IMR-90 (cell line): ENCODE measurements at regions not wholly inside any gene's neighbourhood (a gene's known extent, or its start where the extent isn't known, plus 50 kb on each side); places are given as distances from the start of the nearest gene placed in this dataset.

ENCODE experiments used
- ATAC-seq: fragments of 200-7000 bp; cut with Tn5 transposase; 2 replicates; pipeline ENCODE4 v1.9.1; 2020; ENCODE audit warnings: low read depth, mild to moderate bottlenecking, moderate library complexity
- BruUV-seq: library from RNA; stranded (reverse); fragments of 400-500 nt; replicated peaks from 2 replicates; lab custom pipeline; 2021; lab: Mats Ljungman, UMichigan
- CTCF ChIA-PET: fragments of 300-600 bp; formaldehyde crosslinking; extraction: SDS; loops from one replicate; lab custom pipeline; 2021; ENCODE audit warnings: antibody characterized with exemption; lab: Yijun Ruan, JAX
- POLR2A ChIA-PET: fragments of 300-600 bp; sonication (Branson Sonifier 250); formaldehyde crosslinking; loops from one replicate; lab custom pipeline; 2022; ENCODE audit warnings: antibody characterized with exemption; ENCODE audit not compliant: unreplicated experiment; lab: Charles Lee
- DNase-seq: peaks from one replicate; pipeline ENCODE4 v3.0.0; 2013
- H2AFZ ChIP-seq: replicated peaks from 2 replicates; pipeline ENCODE3; 2013; ENCODE audit warnings: low read length, mild to moderate bottlenecking; ENCODE audit not compliant: poor library complexity
- H2AK5ac ChIP-seq: 2 replicates; pipeline ENCODE4 v1.6.1; 2013; ENCODE audit warnings: low read depth, low read length, inconsistent platforms
- H2AK9ac ChIP-seq: replicated peaks from 2 replicates; pipeline ENCODE3; 2013; ENCODE audit warnings: mild to moderate bottlenecking, low read depth, low read length, moderate library complexity; ENCODE audit not compliant: poor library complexity
- H2BK120ac ChIP-seq: 2 replicates; pipeline ENCODE4 v1.6.1; 2013; ENCODE audit warnings: low read depth, low read length, inconsistent platforms
- H2BK15ac ChIP-seq: 3 replicates; pipeline ENCODE4 v1.6.1; 2013; ENCODE audit warnings: low read depth, low read length, inconsistent platforms
- H2BK20ac ChIP-seq: 2 replicates; pipeline ENCODE4 v1.6.1; 2013; ENCODE audit warnings: low read depth, mild to moderate bottlenecking, inconsistent platforms, low read length, moderate library complexity
- H2BK5ac ChIP-seq: 2 replicates; pipeline ENCODE4 v1.6.1; 2013; ENCODE audit warnings: mild to moderate bottlenecking, low read depth, low read length, inconsistent platforms; ENCODE audit not compliant: poor library complexity, severe bottlenecking
- H3K14ac ChIP-seq: replicated peaks from 2 replicates; pipeline ENCODE4 v1.6.1; 2013; ENCODE audit warnings: low read depth, low read length, inconsistent platforms
- H3K18ac ChIP-seq: 2 replicates; pipeline ENCODE4 v1.6.1; 2013; ENCODE audit warnings: low read depth, low read length, control low read depth
- H3K23ac ChIP-seq: 2 replicates; pipeline ENCODE4 v1.6.1; 2013; ENCODE audit warnings: low read depth, low read length, inconsistent platforms
- H3K27ac ChIP-seq: 2 replicates; pipeline ENCODE4 v1.5.1; 2013; ENCODE audit warnings: mild to moderate bottlenecking, control low read depth, low read length; ENCODE audit not compliant: insufficient read depth
- H3K27me3 ChIP-seq: 2 replicates; pipeline ENCODE4 v1.6.1; 2013; ENCODE audit warnings: low read length; ENCODE audit not compliant: control insufficient read depth, insufficient read depth
- H3K36me3 ChIP-seq: 2 replicates; pipeline ENCODE4 v1.6.1; 2013; ENCODE audit warnings: low read length, mixed read lengths; ENCODE audit not compliant: control insufficient read depth, insufficient read depth
- H3K4ac ChIP-seq: 2 replicates; pipeline ENCODE4 v1.6.1; 2013; ENCODE audit warnings: low read depth, low read length, inconsistent platforms
- H3K4me1 ChIP-seq: 2 replicates; pipeline ENCODE4 v1.6.1; 2013; ENCODE audit warnings: low read length, mixed read lengths; ENCODE audit not compliant: control insufficient read depth, insufficient read depth
- H3K4me2 ChIP-seq: 2 replicates; pipeline ENCODE4 v1.6.1; 2013; ENCODE audit warnings: low read depth, mild to moderate bottlenecking, control low read depth, low read length, moderate library complexity
- H3K4me3 ChIP-seq: 2 replicates; pipeline ENCODE4 v1.5.1; 2013; ENCODE audit warnings: low read depth, mild to moderate bottlenecking, control low read depth, low read length, moderate library complexity; ENCODE audit not compliant: insufficient read depth
- H3K56ac ChIP-seq: 2 replicates; pipeline ENCODE4 v1.6.1; 2013; ENCODE audit warnings: low read length, inconsistent platforms; ENCODE audit not compliant: insufficient read depth; ENCODE audit errors: extremely low read depth
- H3K79me1 ChIP-seq, 2 experiments: 2 replicates each; pipeline ENCODE4 v1.6.1; 2013; ENCODE audit warnings: low read length in 2 of 2, inconsistent platforms in 1 of 2, low read depth in 1 of 2
- H3K9ac ChIP-seq: 2 replicates; pipeline ENCODE4 v1.6.1; 2013; ENCODE audit warnings: low read depth, low read length, control low read depth
- H3K9me1 ChIP-seq: 2 replicates; pipeline ENCODE4 v1.6.1; 2013; ENCODE audit warnings: low read length, inconsistent platforms; ENCODE audit not compliant: insufficient read depth
- H3K9me3 ChIP-seq: 2 replicates; pipeline ENCODE4 v1.6.1; 2013; ENCODE audit warnings: low read length; ENCODE audit not compliant: control insufficient read depth, insufficient read depth
- H4K20me1 ChIP-seq: 2 replicates; pipeline ENCODE4 v1.6.1; 2013; ENCODE audit warnings: low read length, inconsistent platforms; ENCODE audit not compliant: insufficient read depth
- H4K5ac ChIP-seq: 2 replicates; pipeline ENCODE4 v1.6.1; 2013; ENCODE audit warnings: mild to moderate bottlenecking, low read depth, low read length, control low read depth
- H4K8ac ChIP-seq, 2 experiments: 2 replicates each; pipeline ENCODE4 v1.6.1; 2013; ENCODE audit warnings: low read depth in 2 of 2, low read length in 2 of 2, control low read depth in 1 of 2, inconsistent platforms in 1 of 2
- H4K91ac ChIP-seq: 2 replicates; pipeline ENCODE4 v1.6.1; 2013; ENCODE audit warnings: low read depth, low read length, inconsistent platforms; ENCODE audit not compliant: insufficient read depth
- BHLHE40 ChIP-seq: fragments of 150-350 bp; IDR thresholded peaks from 2 replicates; pipeline ENCODE4 v1.6.1; 2016; ENCODE audit warnings: mild to moderate bottlenecking, low read depth, low read length
- CEBPB ChIP-seq: IDR thresholded peaks from 2 replicates; pipeline ENCODE4 v1.6.1; 2012; ENCODE audit warnings: low read depth, low read length, improper control_type of control experiment
- CHD1 ChIP-seq: IDR thresholded peaks from 2 replicates; pipeline ENCODE4 v1.6.1; 2012; ENCODE audit warnings: low read depth, low read length, improper control_type of control experiment
- CTCF ChIP-seq: conservative IDR thresholded peaks from 2 replicates; pipeline ENCODE4 v1.5.1; 2012; ENCODE audit warnings: mild to moderate bottlenecking, low read depth, low read length, improper control_type of control experiment
- ELK1 ChIP-seq: fragments of 150-350 bp; IDR thresholded peaks from 2 replicates; pipeline ENCODE4 v1.6.1; 2016; ENCODE audit warnings: low read depth, mild to moderate bottlenecking, low read length, moderate library complexity, borderline replicate concordance
- FOS ChIP-seq: fragments of 150-350 bp; IDR thresholded peaks from 2 replicates; pipeline ENCODE4 v1.6.1; 2016; ENCODE audit warnings: low read depth, low read length
- MAFK ChIP-seq: IDR thresholded peaks from 2 replicates; pipeline ENCODE4 v1.6.1; 2012; ENCODE audit warnings: low read depth, low read length, improper control_type of control experiment
- MAZ ChIP-seq: IDR thresholded peaks from 2 replicates; pipeline ENCODE4 v1.6.1; 2012; ENCODE audit warnings: low read depth, mild to moderate bottlenecking, low read length, improper control_type of control experiment, moderate library complexity, borderline replicate concordance
- MXI1 ChIP-seq: IDR thresholded peaks from 2 replicates; pipeline ENCODE4 v1.6.1; 2012; ENCODE audit warnings: low read depth, mild to moderate bottlenecking, low read length, moderate library complexity, borderline replicate concordance
- NFE2L2 ChIP-seq: fragments of 150-350 bp; IDR thresholded peaks from 2 replicates; pipeline ENCODE4 v1.6.1; 2016; ENCODE audit warnings: low read depth, mild to moderate bottlenecking, low read length
- POLR2A ChIP-seq: IDR thresholded peaks from 2 replicates; pipeline ENCODE4 v1.6.1; 2012; ENCODE audit warnings: mild to moderate bottlenecking, low read depth, low read length
- RAD21 ChIP-seq: IDR thresholded peaks from 2 replicates; pipeline ENCODE4 v1.6.1; 2012; ENCODE audit warnings: low read length, improper control_type of control experiment
- RCOR1 ChIP-seq: IDR thresholded peaks from 2 replicates; pipeline ENCODE4 v1.6.1; 2012; ENCODE audit warnings: mild to moderate bottlenecking, low read length, improper control_type of control experiment; ENCODE audit not compliant: insufficient replicate concordance
- RFX5 ChIP-seq: IDR thresholded peaks from 2 replicates; pipeline ENCODE4 v1.8.0; 2012; ENCODE audit warnings: low read depth, mild to moderate bottlenecking, low read length, moderate library complexity
- SMC3 ChIP-seq: fragments of 150-350 bp; IDR thresholded peaks from 2 replicates; pipeline ENCODE4 v1.6.1; 2016; ENCODE audit warnings: low read depth, mild to moderate bottlenecking, antibody characterized with exemption, low read length, moderate library complexity
- USF2 ChIP-seq: fragments of 150-350 bp; IDR thresholded peaks from 2 replicates; pipeline ENCODE4 v1.6.1; 2017; ENCODE audit warnings: mild to moderate bottlenecking, antibody characterized with exemption, low read length, low read depth
- WGBS, 2 experiments: methylation state at CpG; one replicate each; pipeline versions ENCODE4 v1.1.5 to v1.1.7; 2013; ENCODE audit warnings: missing lambda C conversion rate in 2 of 2; ENCODE audit not compliant: insufficient read length in 1 of 2; ENCODE audit errors: extremely low coverage in 2 of 2; 5-methylcytosine and 5-hydroxymethylcytosine counted together
- dilution Hi-C: fragments of 300-500 bp; cut with HindIII; formaldehyde crosslinking; loops from one replicate; pipeline ENCODE4 v1.14.3; 2018; ENCODE audit warnings: low sequenced_read_pairs; ENCODE audit not compliant: unreplicated experiment
- in situ Hi-C: fragments of 300-500 bp; cut with MboI; formaldehyde crosslinking; loops from 3 replicates; pipeline ENCODE4 v1.14.3; 2019; ENCODE audit warnings: low sequenced_read_pairs, inconsistent platforms, mixed read lengths
- intact Hi-C: fragments of 100-400 bp; cut with micrococcal nuclease; formaldehyde crosslinking; loops from 2 replicates; pipeline ENCODE4 v1.10.0; 2022

GRCh38 chr2:183408562-183408961 is 284.3 kb downstream of the NUP35 start:
- H3K36me3 ChIP-seq: no peaks in the 10 kb centered on the region
- ATAC-seq: no peak
- BruUV-seq: no TSS peak
- in situ Hi-C loops (no loop called here), dilution Hi-C loops (no loop called here), intact Hi-C loops (no loop called here)
- H3K23ac ChIP-seq: no peak overlapping the region
- no CpG with 5 or more reads among the region's 1 CpG for WGBS, 2 experiments
- H3K18ac ChIP-seq: no peak overlapping the region
- no peak overlapping the region for H3K4me2 ChIP-seq
- no peak overlapping the region for H3K56ac ChIP-seq
- H2AK9ac ChIP-seq: no peak overlapping the region
- H2BK120ac ChIP-seq: no peak overlapping the region
- no peaks in the 10 kb centered on the region for H3K79me1 ChIP-seq
- H3K9me1 ChIP-seq: no peaks in the 10 kb centered on the region
- no peak overlapping the region for H3K9ac ChIP-seq
- TF ChIP-seq MAFK (no peak), RFX5 (no peak), MXI1 (no peak), ELK1 (no peak), RAD21 (no peak), SMC3 (no peak), CEBPB (no peak), MAZ (no peak), USF2 (no peak), NFE2L2 (no peak), BHLHE40 (no peak), FOS (no peak), CTCF (no peak), RCOR1 (no peak), CHD1 (no peak), POLR2A (no peak)
- no peak overlapping the region for H2AFZ ChIP-seq
- no peak overlapping the region for H4K91ac ChIP-seq
- no peak overlapping the region for H3K4ac ChIP-seq
- H4K8ac ChIP-seq: no peak overlapping the region
- no peak overlapping the region for H3K14ac ChIP-seq
- H2BK20ac ChIP-seq: no peak overlapping the region
- no peak overlapping the region for H2BK15ac ChIP-seq
- POLR2A ChIA-PET: no interaction called here
- H3K9me3 ChIP-seq: peaks cover 16% of the 10 kb centered on the region
- no peaks in the 10 kb centered on the region for H4K20me1 ChIP-seq
- no peak overlapping the region for H2AK5ac ChIP-seq
- H4K5ac ChIP-seq: no peak overlapping the region
- no peak overlapping the region for H3K27ac ChIP-seq
- CTCF ChIA-PET: no interaction called here
- H3K4me1 ChIP-seq: no peaks in the 10 kb centered on the region
- no peak for DNase-seq
- no peaks in the 10 kb centered on the region for H3K27me3 ChIP-seq
- no peak overlapping the region for H2BK5ac ChIP-seq
- H3K4me3 ChIP-seq: no peak overlapping the region
